NCI-H1694 treated with DMSO at 0.1 percent for 48 hours (cell line): ENCODE measurements at regions not wholly inside any gene's neighbourhood (a gene's known extent, or its start where the extent isn't known, plus 50 kb on each side); places are given as distances from the start of the nearest gene placed in this dataset.
"Not testable (repeated sequence)": the region's sequence is repeated elsewhere in the genome, so short reads cannot be mapped to it uniquely, and the experiment has no call there.

ENCODE experiments used
- DNase-seq: peaks from one replicate; lab custom pipeline; 2025; lab: John Stamatoyannopoulos, UW

- no peak for DNase-seq
Measured at GRCh38 chr2:142757111-142757510, 120.4 kb upstream of the KYNU start.

- no peak for DNase-seq
Measured at GRCh38 chr2:142756430-142756829, 121.0 kb upstream of the KYNU start.

GRCh38 chr2:142755191-142755590, 122.3 kb upstream of the KYNU start:
- DNase-seq: no peak

- DNase-seq: no peak
Measured at GRCh38 chr2:142754182-142754581, 123.3 kb upstream of the KYNU start.

GRCh38 chr2:142750858-142751257, 126.6 kb upstream of the KYNU start:
- DNase-seq: no peak

- no peak for DNase-seq
Measured at GRCh38 chr2:142748559-142749099, 128.8 kb upstream of the KYNU start.

GRCh38 chr2:142745691-142746090, 131.8 kb upstream of the KYNU start:
- DNase-seq: no peak

GRCh38 chr2:142742371-142743214, 134.9 kb upstream of the KYNU start:
- no peak for DNase-seq

GRCh38 chr2:142741764-142742269, 135.6 kb upstream of the KYNU start:
- DNase-seq: no peak

GRCh38 chr2:142734770-142735169, 142.7 kb upstream of the KYNU start:
- DNase-seq: no peak

- no peak for DNase-seq
Measured at GRCh38 chr2:142734231-142734630, 143.2 kb upstream of the KYNU start.

GRCh38 chr2:142729814-142730213, 147.7 kb upstream of the KYNU start:
- DNase-seq: not testable (repeated sequence)

- not testable (repeated sequence) for DNase-seq
Measured at GRCh38 chr2:142727821-142728478, 149.5 kb upstream of the KYNU start.

- no peak for DNase-seq
Measured at GRCh38 chr2:142725386-142725785, 152.1 kb upstream of the KYNU start.

- DNase-seq: no peak
Measured at GRCh38 chr2:142724713-142725349, 152.6 kb upstream of the KYNU start.

GRCh38 chr2:142724186-142724585, 153.3 kb upstream of the KYNU start:
- no peak for DNase-seq

GRCh38 chr2:142723236-142723635, 154.2 kb upstream of the KYNU start:
- DNase-seq: no peak

- DNase-seq: no peak
Measured at GRCh38 chr2:142722569-142722968, 154.9 kb upstream of the KYNU start.

GRCh38 chr2:142722086-142722485, 155.4 kb upstream of the KYNU start:
- no peak for DNase-seq

GRCh38 chr2:142721015-142721414, 156.4 kb upstream of the KYNU start:
- DNase-seq: no peak

- DNase-seq: no peak
Measured at GRCh38 chr2:142718576-142719155, 158.8 kb upstream of the KYNU start.
